Spleen (tissue), 7 donors: ENCODE measurements at regions not wholly inside any gene's neighbourhood (a gene's known extent, or its start where the extent isn't known, plus 50 kb on each side); places are given as distances from the start of the nearest gene placed in this dataset.

Experiments
- POLR2A ChIP-seq, 3 donors: fragments of 450-650 bp; IDR thresholded peaks; one replicate each; pipeline ENCODE4 v1.5.1; 2017; ENCODE audit warnings: antibody characterized with exemption in 3 of 3, mild to moderate bottlenecking in 1 of 3
- POLR2AphosphoS5 ChIP-seq, 3 donors: sonication (generic); formaldehyde crosslinking; IDR thresholded peaks; one replicate each; pipeline ENCODE4 v1.5.1; 2017; ENCODE audit warnings: antibody characterized with exemption in 3 of 3
- TF ChIP-seq, protein P1 (sequence below), 11 experiments: fragments of 200-600 bp in 7 of 11; fragments of 450-650 bp in 4 of 11; sonication (generic) in 4 of 11; IDR thresholded peaks in 8 of 11; conservative IDR thresholded peaks in 3 of 11; 1 replicate in 7 of 11; 2 replicates in 4 of 11; pipeline versions ENCODE4 v1.4.0 to v1.8.0; 2016 to 2021; ENCODE audit warnings: antibody characterized with exemption in 11 of 11, inconsistent platforms in 4 of 11, mild to moderate bottlenecking in 1 of 11
- donor health status: DM: no; HTN: no; CAD: no; lungs with moderate emphysema.
- donor health status: DM: no; HTN: no; CAD: no.
- donor health status: DM: no; HTN: no; CAD: no.

DNA sequence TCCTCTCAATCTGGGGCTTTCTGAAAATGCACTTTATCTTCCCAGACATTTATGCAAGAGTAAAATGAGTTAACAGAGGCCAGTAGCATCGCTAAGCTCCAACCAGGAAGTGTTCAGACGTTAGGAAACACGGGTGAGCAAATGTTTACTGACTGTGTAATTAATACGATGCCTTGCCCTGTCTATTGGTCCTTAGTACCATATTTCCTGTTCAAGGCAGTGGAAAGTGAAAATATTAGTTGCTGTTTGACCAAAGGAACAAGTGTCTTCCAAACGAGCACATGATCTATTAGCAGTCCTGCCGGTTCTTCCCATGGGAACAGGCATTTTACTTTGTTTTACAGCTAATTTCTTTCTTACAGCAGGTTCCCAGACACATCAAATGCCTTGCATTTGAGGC lies 311.1 kb upstream of the JAG1 start:
- TF ChIP-seq, protein P1, sequence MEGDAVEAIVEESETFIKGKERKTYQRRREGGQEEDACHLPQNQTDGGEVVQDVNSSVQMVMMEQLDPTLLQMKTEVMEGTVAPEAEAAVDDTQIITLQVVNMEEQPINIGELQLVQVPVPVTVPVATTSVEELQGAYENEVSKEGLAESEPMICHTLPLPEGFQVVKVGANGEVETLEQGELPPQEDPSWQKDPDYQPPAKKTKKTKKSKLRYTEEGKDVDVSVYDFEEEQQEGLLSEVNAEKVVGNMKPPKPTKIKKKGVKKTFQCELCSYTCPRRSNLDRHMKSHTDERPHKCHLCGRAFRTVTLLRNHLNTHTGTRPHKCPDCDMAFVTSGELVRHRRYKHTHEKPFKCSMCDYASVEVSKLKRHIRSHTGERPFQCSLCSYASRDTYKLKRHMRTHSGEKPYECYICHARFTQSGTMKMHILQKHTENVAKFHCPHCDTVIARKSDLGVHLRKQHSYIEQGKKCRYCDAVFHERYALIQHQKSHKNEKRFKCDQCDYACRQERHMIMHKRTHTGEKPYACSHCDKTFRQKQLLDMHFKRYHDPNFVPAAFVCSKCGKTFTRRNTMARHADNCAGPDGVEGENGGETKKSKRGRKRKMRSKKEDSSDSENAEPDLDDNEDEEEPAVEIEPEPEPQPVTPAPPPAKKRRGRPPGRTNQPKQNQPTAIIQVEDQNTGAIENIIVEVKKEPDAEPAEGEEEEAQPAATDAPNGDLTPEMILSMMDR (IDR thresholded peaks at IDR 0.05 in 8 of 11, conservative IDR thresholded peaks at IDR 0.05 in 3 of 11): no peak
- TF ChIP-seq POLR2A (IDR thresholded peaks at IDR 0.05) (no peak), POLR2AphosphoS5 (IDR thresholded peaks at IDR 0.05) (no peak)
